GM12875 (cell line): ENCODE measurements at regions not wholly inside any gene's neighbourhood (a gene's known extent, or its start where the extent isn't known, plus 50 kb on each side); places are given as distances from the start of the nearest gene placed in this dataset.
"Not testable (repeated sequence)": the region's sequence is repeated elsewhere in the genome, so short reads cannot be mapped to it uniquely, and the experiment has no call there.

ENCODE experiments used
- H3K4me3 ChIP-seq: one replicate; pipeline ENCODE4 v1.5.1; 2011; ENCODE audit warnings: low read depth, low read length, control low read depth
- TF ChIP-seq, protein P1 (sequence below): IDR thresholded peaks from 2 replicates; pipeline ENCODE4 v1.5.1; 2011; ENCODE audit warnings: low read depth, mild to moderate bottlenecking, control low read depth, inconsistent platforms, low read length, moderate library complexity, borderline replicate concordance; ENCODE audit not compliant: insufficient read depth

- no peak overlapping the region for H3K4me3 ChIP-seq
- TF ChIP-seq, protein P1, sequence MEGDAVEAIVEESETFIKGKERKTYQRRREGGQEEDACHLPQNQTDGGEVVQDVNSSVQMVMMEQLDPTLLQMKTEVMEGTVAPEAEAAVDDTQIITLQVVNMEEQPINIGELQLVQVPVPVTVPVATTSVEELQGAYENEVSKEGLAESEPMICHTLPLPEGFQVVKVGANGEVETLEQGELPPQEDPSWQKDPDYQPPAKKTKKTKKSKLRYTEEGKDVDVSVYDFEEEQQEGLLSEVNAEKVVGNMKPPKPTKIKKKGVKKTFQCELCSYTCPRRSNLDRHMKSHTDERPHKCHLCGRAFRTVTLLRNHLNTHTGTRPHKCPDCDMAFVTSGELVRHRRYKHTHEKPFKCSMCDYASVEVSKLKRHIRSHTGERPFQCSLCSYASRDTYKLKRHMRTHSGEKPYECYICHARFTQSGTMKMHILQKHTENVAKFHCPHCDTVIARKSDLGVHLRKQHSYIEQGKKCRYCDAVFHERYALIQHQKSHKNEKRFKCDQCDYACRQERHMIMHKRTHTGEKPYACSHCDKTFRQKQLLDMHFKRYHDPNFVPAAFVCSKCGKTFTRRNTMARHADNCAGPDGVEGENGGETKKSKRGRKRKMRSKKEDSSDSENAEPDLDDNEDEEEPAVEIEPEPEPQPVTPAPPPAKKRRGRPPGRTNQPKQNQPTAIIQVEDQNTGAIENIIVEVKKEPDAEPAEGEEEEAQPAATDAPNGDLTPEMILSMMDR, result no peak
Measured at GRCh38 chr6:113068570-113068969, 721.4 kb downstream of the RFPL4B start.

DNA sequence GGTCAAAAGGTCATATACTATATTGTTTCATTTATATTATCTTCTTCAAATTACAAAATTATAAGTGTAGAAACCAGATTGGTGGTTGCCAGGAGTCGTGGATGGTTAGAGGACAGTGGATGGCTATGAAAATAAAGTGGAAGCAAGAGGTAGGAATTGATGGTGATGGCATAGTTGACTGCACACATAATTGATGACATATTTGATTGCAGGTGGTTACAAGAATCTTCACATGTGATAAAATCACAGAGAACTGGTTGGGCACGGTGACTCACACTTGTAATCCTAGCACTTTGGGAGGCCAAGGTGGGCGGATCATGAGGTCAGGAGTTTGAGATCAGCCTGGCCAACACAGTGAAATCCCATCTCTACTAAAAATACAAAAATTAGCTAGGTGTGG is 723.6 kb downstream of the RFPL4B start:
- H3K4me3 ChIP-seq, result not testable (repeated sequence)

DNA sequence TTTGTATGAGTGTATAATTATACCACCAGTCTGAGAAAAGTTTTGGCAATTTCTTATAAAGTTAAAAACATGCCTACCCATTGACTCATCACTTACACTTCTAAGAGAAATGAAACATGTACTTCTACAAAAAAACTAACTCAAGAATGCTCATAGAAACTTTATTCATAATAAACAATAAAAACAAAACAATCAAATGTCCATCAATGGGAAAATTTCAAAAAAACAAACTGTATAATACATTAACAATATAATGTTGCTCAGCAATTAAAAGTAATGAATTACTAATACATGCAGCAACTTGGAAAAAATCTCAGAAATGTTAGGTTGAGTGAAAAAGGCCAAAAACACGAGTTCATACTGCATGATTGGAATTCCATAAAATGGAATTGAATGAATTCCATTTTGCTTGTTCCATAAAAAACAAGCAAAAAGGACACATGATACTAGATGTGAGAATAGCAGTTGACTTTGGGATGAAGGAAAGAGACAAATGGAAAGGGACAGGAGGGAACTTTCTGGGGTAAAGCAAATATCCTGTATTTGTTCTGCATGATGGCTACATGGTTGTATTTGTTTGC is 726.6 kb downstream of the RFPL4B start:
- TF ChIP-seq, protein P1, result no peak
- no peak overlapping the region for H3K4me3 ChIP-seq

GRCh38 chr6:113076116-113076515 is 729.0 kb downstream of the RFPL4B start:
- TF ChIP-seq, protein P1, result no peak

GRCh38 chr6:113076816-113077215 is 729.7 kb downstream of the RFPL4B start:
- TF ChIP-seq, protein P1, result no peak
- no peak overlapping the region for H3K4me3 ChIP-seq

More at GRCh38 chr6:113076116-113076515, 729.0 kb downstream of the RFPL4B start:
- no peak overlapping the region for H3K4me3 ChIP-seq

GRCh38 chr6:113077794-113078193 is 730.7 kb downstream of the RFPL4B start:
- no peak overlapping the region for H3K4me3 ChIP-seq
- TF ChIP-seq, protein P1, result no peak

- H3K4me3 ChIP-seq, result no peak overlapping the region
- TF ChIP-seq, protein P1, result no peak
Measured at GRCh38 chr6:113078791-113079190, 731.7 kb downstream of the RFPL4B start.
